ENCODE measurements at regions not wholly inside any gene's neighbourhood (a gene's known extent, or its start where the extent isn't known, plus 50 kb on each side); places are given as distances from the start of the nearest gene placed in this dataset.

GRCh38 chr15:62736756-62737155, 305.8 kb upstream of the TPM1 start:
- peaks cover 9% of the 10 kb centered on the region for H3K36me3 Mint-ChIP-seq (ENCODE audit: insufficient read depth, unreplicated experiment)
- H3K27ac Mint-ChIP-seq (ENCODE audit: low read depth, unreplicated experiment), result no peak overlapping the region
- H3K9me3 Mint-ChIP-seq (ENCODE audit: unreplicated experiment), result peaks cover 8% of the 10 kb centered on the region
- H3K4me3 Mint-ChIP-seq (ENCODE audit: unreplicated experiment), result no peak overlapping the region
- H3K4me1 Mint-ChIP-seq (ENCODE audit: insufficient read depth, unreplicated experiment), result peaks cover 35% of the 10 kb centered on the region
- CTCF ChIA-PET, result no interaction called here
- POLR2A ChIA-PET, result no interaction called here
- no peaks in the 10 kb centered on the region for H3K27me3 Mint-ChIP-seq (ENCODE audit: insufficient read depth, unreplicated experiment)
- TF ChIP-seq CTCF (IDR thresholded peaks at IDR 0.05; ENCODE audit: unreplicated experiment), result no peak
- intact Hi-C loops (cut with micrococcal nuclease), result no loop called here
- no peak for DNase-seq (ENCODE audit: unreplicated experiment)
- no TSS peak for BruUV-seq (replicated peaks)

- Mint-ChIP-seq H3K27ac (ENCODE audit: low read depth, unreplicated experiment) (no peak overlapping the region), H3K9me3 (ENCODE audit: unreplicated experiment) (peaks cover under 1% of the 10 kb centered on the region), H3K4me3 (ENCODE audit: unreplicated experiment) (no peak overlapping the region), H3K36me3 (ENCODE audit: insufficient read depth, unreplicated experiment) (peaks cover 9% of the 10 kb centered on the region), H3K4me1 (ENCODE audit: insufficient read depth, unreplicated experiment) (peaks cover 36% of the 10 kb centered on the region), H3K27me3 (ENCODE audit: insufficient read depth, unreplicated experiment) (no peaks in the 10 kb centered on the region)
- intact Hi-C loops (cut with micrococcal nuclease), result no loop called here
- peak; percentile 26 for DNase-seq (ENCODE audit: unreplicated experiment)
- TF ChIP-seq CTCF (IDR thresholded peaks at IDR 0.05; ENCODE audit: unreplicated experiment), result no peak
- POLR2A ChIA-PET, result no interaction called here
- no TSS peak for BruUV-seq (replicated peaks)
- CTCF ChIA-PET, result no interaction called here
These were observed 305.0 kb upstream of the TPM1 start for GRCh38 chr15:62737551-62737950.

- Mint-ChIP-seq H3K27me3 (ENCODE audit: insufficient read depth, unreplicated experiment) (no peaks in the 10 kb centered on the region), H3K9me3 (ENCODE audit: unreplicated experiment) (no peaks in the 10 kb centered on the region), H3K27ac (ENCODE audit: low read depth, unreplicated experiment) (no peak overlapping the region), H3K4me3 (ENCODE audit: unreplicated experiment) (no peak overlapping the region), H3K4me1 (ENCODE audit: insufficient read depth, unreplicated experiment) (peaks cover 47% of the 10 kb centered on the region), H3K36me3 (ENCODE audit: insufficient read depth, unreplicated experiment) (peaks cover 9% of the 10 kb centered on the region)
- peak; percentile 62 for DNase-seq (ENCODE audit: unreplicated experiment)
- ChIA-PET CTCF (interaction anchor here (0.6 to 1.2 kb wide), 5 partner anchors 11 to 599 kb away, joined by 3 to 5 read pairs (median 3); partner anchors contain the start of gene TLN2), POLR2A (interaction anchor here (0.6 to 1.3 kb wide), 3 partner anchors 10 to 195 kb away, joined by 4 to 6 read pairs (median 4); no protein-coding TSS in a partner anchor)
- intact Hi-C loops (cut with micrococcal nuclease), result no loop called here
- no TSS peak for BruUV-seq (replicated peaks)
- no peak for TF ChIP-seq CTCF (IDR thresholded peaks at IDR 0.05; ENCODE audit: unreplicated experiment)
These were observed 303.5 kb upstream of the TPM1 start for GRCh38 chr15:62739082-62739481.

GRCh38 chr15:62739507-62739906, 303.0 kb upstream of the TPM1 start:
- Mint-ChIP-seq H3K36me3 (ENCODE audit: insufficient read depth, unreplicated experiment) (peaks cover 9% of the 10 kb centered on the region), H3K27ac (ENCODE audit: low read depth, unreplicated experiment) (no peak overlapping the region), H3K27me3 (ENCODE audit: insufficient read depth, unreplicated experiment) (no peaks in the 10 kb centered on the region), H3K4me3 (ENCODE audit: unreplicated experiment) (no peak overlapping the region), H3K9me3 (ENCODE audit: unreplicated experiment) (no peaks in the 10 kb centered on the region), H3K4me1 (ENCODE audit: insufficient read depth, unreplicated experiment) (peaks cover 49% of the 10 kb centered on the region)
- no peak for DNase-seq (ENCODE audit: unreplicated experiment)
- no peak for TF ChIP-seq CTCF (IDR thresholded peaks at IDR 0.05; ENCODE audit: unreplicated experiment)
- intact Hi-C loops (cut with micrococcal nuclease), result no loop called here
- no TSS peak for BruUV-seq (replicated peaks)
- ChIA-PET POLR2A (interaction anchor here (0.6 to 1.5 kb wide), 3 partner anchors 11 to 308 kb away, joined by 3 to 6 read pairs (median 4); no protein-coding TSS in a partner anchor), CTCF (interaction anchor here (0.6 to 1.2 kb wide), 5 partner anchors 10 to 599 kb away, joined by 3 to 5 read pairs (median 3); partner anchors contain the start of gene TLN2)
